ENCODE measurements at regions not wholly inside any gene's neighbourhood (a gene's known extent, or its start where the extent isn't known, plus 50 kb on each side); places are given as distances from the start of the nearest gene placed in this dataset.
A peak's percentile ranks its signal among the peaks of the same experiment; 100 is the strongest.
"Not testable (repeated sequence)": the region's sequence is repeated elsewhere in the genome, so short reads cannot be mapped to it uniquely, and the experiment has no call there.

DNA sequence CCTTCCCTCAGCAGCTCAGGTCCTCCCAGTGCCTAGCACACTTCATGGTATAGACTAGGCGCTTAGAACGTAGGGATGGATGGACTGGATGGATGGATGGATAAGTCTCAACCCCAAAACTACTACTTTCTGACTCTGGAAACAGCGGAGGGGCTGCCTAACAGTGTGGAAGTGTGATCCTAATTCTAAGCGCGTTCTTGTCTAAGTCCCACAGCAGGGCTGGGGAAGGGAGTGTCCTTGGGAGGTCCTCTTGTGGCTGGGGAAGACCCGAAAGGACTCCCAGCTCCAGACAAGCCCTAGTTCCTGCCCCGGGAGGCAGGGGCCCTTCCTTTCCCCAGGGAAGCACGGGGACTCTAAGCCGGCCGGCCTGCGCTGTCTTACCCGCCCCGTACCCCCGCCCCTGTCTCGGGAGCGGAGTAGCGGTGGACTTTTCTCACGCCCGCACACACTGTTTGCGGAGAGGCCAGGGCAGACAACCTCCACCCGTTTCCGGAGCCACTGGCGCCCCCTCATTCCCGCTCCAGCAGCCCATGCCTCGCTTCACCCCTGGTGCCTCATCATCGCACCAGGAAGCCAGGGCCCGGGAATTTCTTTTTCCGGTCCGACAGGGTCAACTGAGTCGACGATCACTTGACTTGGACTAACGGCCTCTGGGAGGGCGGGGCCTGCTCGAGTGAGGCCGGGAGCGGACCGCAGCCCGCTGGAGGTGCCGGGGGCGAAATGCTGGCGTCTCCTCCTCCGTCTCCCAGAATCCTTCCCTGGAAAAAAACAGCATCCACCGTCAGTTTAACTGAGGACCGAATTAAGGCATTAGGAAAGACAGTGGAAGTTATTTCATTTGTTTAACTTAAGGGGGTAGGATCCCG is 133.3 kb downstream of the TBC1D2B start:
- Histone ChIP-seq H3K4me3 (peak overlapping the region; percentile 28 to 64 (median 50)), H3K27me3 (no peaks in the 10 kb centered on the region), H3K4me1 (peaks cover 0 to 16% (median 0%) of the 10 kb centered on the region in 3 donors), H3K27ac (peak overlapping the region; percentile 67 to 83 (median 77)), H3K9me3 (no peaks in the 10 kb centered on the region), H3K36me3 (no peaks in the 10 kb centered on the region)
- WGBS, 2 donors: 5 to 23% methylated on average over 3 to 17 of the region's 45 CpGs
- DNase-seq: peak; percentile 11
- no peak for TF ChIP-seq POLR2A (IDR thresholded peaks at IDR 0.05)
- TF ChIP-seq, protein P1, sequence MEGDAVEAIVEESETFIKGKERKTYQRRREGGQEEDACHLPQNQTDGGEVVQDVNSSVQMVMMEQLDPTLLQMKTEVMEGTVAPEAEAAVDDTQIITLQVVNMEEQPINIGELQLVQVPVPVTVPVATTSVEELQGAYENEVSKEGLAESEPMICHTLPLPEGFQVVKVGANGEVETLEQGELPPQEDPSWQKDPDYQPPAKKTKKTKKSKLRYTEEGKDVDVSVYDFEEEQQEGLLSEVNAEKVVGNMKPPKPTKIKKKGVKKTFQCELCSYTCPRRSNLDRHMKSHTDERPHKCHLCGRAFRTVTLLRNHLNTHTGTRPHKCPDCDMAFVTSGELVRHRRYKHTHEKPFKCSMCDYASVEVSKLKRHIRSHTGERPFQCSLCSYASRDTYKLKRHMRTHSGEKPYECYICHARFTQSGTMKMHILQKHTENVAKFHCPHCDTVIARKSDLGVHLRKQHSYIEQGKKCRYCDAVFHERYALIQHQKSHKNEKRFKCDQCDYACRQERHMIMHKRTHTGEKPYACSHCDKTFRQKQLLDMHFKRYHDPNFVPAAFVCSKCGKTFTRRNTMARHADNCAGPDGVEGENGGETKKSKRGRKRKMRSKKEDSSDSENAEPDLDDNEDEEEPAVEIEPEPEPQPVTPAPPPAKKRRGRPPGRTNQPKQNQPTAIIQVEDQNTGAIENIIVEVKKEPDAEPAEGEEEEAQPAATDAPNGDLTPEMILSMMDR (IDR thresholded peaks at IDR 0.05): no peak
- intact Hi-C loops (cut with DNase I): no loop called here

DNA sequence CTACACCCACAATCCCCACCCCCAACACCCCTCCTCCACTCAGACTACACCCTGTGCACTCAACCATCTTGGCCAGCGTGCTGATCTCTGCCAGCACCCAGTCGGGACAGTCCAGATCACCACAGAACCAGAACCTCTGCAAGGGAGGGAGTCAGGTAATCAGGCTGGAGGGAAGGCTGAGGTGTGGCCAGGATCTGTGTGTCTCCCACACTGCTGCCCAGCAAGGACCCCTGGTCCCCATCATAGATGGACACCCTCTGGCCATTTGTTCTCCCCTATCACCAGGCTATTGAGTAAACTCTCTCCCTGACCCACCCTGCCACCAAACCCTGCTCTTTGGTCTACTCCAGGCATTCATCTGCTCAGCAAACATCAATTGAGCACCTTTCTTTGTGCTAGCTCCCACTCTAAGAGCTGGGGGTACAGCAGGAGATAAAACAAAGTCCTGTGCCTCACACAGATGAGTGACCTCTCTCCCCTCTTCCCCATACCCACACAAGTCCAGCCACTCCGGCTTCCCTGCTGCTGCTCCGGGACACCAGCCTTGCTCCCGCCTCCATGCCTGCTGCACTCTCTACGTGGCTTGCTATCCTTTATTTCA is 134.8 kb downstream of the TBC1D2B start:
- peaks cover 0 to 16% (median 0%) of the 10 kb centered on the region in 3 donors for H3K4me1 ChIP-seq
- TF ChIP-seq, protein P1 (IDR thresholded peaks at IDR 0.05): no peak
- no peaks in the 10 kb centered on the region for H3K27me3 ChIP-seq
- H3K27ac ChIP-seq: no peak overlapping the region
- no peak for DNase-seq
- WGBS, 2 donors: 74 to 88% methylated on average over 6 of the region's 6 CpGs
- no peaks in the 10 kb centered on the region for H3K36me3 ChIP-seq
- H3K4me3 ChIP-seq: no peak overlapping the region
- intact Hi-C loops (cut with DNase I): no loop called here
- H3K9me3 ChIP-seq: no peaks in the 10 kb centered on the region

DNA sequence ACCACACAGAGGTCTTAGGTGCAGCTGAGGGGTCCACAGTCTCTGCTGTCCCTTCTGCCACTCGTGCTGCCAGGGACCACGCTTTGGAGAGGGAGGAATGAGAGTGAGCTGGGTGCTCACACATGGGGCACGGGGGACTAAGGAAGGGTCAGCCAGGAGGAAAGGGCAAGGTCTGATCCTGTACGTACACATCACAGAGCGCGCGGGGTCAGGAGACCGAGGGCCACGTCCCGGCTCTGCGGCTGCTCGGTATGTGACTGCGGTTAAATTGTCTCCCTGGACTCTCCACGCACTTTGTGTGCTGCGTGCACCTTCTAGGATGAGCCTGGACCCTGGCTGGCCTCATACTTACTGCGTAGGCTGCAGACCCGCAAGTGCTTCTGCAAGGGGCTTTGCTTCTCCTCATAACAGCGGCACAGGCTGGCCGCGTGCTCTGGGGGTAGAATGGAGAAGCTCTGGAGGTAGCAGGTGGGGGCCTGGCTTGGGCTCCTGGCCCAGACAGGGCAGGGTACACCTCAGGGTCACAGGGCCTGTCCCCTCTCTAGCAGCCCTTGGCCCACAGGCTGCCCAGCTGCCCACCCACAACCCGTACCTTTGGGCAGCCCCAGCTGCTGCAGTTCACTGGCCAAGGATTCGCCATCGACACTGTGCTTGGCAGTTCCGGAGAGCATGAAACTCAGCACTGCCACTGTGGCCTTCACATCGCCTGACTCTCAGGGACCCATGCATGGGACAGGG is 136.3 kb downstream of the TBC1D2B start:
- peaks cover 0 to 16% (median 0%) of the 10 kb centered on the region in 3 donors for H3K4me1 ChIP-seq
- H3K27me3 ChIP-seq; H3K9me3 ChIP-seq; intact Hi-C loops (cut with DNase I); H3K4me3 ChIP-seq; H3K36me3 ChIP-seq; DNase-seq; H3K27ac ChIP-seq: not testable (repeated sequence)
- 90% methylated on average over 5 of the region's 25 CpGs; no CpG with 5 or more reads in 1 of the 2 donors for WGBS, 2 donors

DNA sequence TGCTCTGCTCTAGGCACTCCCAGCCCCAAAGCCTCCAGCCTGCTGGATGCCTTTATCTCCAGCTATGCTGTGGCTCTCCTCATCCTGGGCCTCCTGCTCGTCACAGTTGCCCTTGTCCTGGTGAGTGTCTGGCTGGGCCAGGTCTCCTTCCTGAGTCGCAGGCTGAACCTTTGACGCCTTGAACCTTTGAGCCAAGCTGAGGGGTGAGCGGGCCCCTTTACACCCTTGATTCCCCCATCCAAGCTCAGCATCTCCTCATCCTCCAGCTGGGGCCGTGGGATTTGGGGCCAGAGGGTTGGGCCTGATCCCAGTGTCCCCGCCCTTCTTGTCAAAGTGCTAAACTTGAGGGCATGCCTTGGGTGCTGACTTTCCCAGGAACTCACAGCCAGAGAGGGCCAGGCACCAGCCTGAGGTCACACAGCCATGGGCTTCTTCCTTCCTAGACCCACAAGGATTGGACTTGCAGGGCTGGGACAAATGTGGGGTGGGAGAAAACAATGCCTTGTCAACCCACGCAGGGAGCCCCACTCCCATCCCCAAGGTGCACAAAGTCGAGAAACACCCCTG is 137.0 kb downstream of the TBC1D2B start:
- H3K27ac ChIP-seq: no peak overlapping the region
- TF ChIP-seq, protein P1 (IDR thresholded peaks at IDR 0.05): no peak
- TF ChIP-seq POLR2A (IDR thresholded peaks at IDR 0.05): no peak
- H3K9me3 ChIP-seq: no peaks in the 10 kb centered on the region
- 87% methylated on average over 6 of the region's 8 CpGs; no CpG with 5 or more reads in 1 of the 2 donors for WGBS, 2 donors
- no peak for DNase-seq
- H3K36me3 ChIP-seq: no peaks in the 10 kb centered on the region
- intact Hi-C loops (cut with DNase I): no loop called here
- H3K4me1 ChIP-seq: peaks cover 0 to 16% (median 0%) of the 10 kb centered on the region in 3 donors
- H3K4me3 ChIP-seq: no peak overlapping the region
- no peaks in the 10 kb centered on the region for H3K27me3 ChIP-seq

DNA sequence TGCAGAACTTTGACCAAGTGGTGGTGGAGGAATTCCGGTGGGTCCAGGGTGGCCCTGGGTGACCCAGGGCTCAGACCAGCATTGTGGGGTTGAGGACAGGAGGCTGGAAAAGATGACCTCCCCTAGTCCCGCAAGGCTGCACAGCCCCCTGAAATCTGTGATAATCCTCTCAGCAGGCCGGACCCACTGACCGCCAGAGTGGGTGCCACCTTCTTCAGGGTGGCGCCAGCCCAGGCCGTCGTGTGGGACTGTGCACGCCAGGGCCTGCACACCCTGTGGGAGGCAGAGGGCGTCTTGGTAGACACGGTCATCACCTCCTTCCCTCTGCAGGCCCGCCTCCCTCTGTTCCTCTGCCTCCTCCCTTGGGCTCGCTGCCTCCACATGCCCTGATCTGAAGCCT is 137.7 kb downstream of the TBC1D2B start:
- intact Hi-C loops (cut with DNase I): no loop called here
- WGBS, 2 donors: 67 to 71% methylated on average over 5 to 7 of the region's 12 CpGs
- Histone ChIP-seq H3K36me3 (no peaks in the 10 kb centered on the region), H3K27ac (no peak overlapping the region), H3K9me3 (no peaks in the 10 kb centered on the region), H3K27me3 (no peaks in the 10 kb centered on the region), H3K4me3 (no peak overlapping the region), H3K4me1 (peaks cover 0 to 12% (median 0%) of the 10 kb centered on the region in 3 donors)
- no peak for DNase-seq
- TF ChIP-seq POLR2A (IDR thresholded peaks at IDR 0.05): no peak
- TF ChIP-seq, protein P1 (IDR thresholded peaks at IDR 0.05): no peak

DNA sequence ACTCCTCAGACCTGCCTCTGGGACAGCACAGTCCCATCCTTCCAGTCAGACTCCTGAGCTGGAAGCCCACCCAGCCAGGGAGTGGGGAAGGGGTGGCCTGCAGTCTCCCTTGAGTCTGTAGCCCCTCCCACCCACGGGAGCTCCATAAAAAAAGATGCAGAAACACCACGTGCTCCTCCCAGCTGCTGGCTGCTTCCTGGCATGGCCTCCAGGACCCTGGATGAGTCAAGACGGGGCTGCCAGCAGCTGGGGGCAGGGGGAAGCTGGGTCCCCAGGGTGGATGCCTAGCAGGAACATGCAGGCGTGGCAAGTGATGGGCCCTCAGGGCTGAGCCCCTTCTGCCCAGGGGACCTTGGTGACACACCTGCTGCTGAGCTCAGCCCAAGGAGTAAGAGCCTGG is 138.5 kb downstream of the TBC1D2B start:
- WGBS, 2 donors: no CpG with 5 or more reads among the region's 4 CpGs
- H3K27ac ChIP-seq; DNase-seq; H3K4me1 ChIP-seq; H3K4me3 ChIP-seq; H3K9me3 ChIP-seq; H3K27me3 ChIP-seq; intact Hi-C loops (cut with DNase I); H3K36me3 ChIP-seq: not testable (repeated sequence)

DNA sequence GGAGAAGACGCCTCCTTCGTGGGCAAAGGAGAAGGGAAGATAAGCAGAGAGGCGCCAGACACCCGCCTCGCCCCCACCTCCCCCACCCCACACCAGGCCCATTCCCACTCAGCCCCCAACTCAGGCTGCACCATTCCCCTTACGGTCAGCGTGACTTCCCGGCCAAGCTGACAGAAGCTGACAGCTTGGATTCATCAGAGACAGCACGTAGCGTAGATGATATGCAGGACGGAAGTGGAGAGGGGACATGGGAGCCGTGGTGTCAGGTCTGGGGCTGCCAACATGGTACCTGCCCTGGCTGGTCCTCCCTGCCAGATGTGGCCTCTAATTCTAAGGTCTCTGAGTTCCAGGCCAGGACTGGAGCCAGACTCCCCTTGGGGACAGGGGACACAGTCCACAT is 139.0 kb downstream of the TBC1D2B start:
- H3K4me3 ChIP-seq; H3K9me3 ChIP-seq; H3K36me3 ChIP-seq; H3K27ac ChIP-seq; DNase-seq; intact Hi-C loops (cut with DNase I); H3K4me1 ChIP-seq; H3K27me3 ChIP-seq: not testable (repeated sequence)
- 80% methylated on average over 6 of the region's 12 CpGs; no CpG with 5 or more reads in 1 of the 2 donors for WGBS, 2 donors

DNA sequence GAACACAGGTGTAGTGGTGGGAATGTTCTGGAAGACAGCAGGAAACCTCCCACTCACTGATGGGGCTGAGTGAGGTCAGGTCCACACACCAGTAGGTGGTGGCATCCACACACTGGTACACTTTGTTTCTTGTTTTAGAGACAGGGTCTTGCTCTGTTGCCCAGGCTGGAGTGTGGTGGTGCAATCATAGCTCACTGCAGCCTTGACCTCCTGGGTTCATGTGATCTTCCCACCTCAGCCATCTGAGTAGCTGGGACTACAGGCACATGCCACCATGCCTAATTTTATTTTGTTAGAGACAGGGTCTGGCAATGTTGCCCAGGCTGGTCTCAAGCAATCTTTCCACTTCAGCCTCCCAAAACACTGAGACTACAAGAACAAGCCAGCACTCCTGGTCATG is 140.9 kb downstream of the TBC1D2B start:
- H3K27ac ChIP-seq; intact Hi-C loops (cut with DNase I); H3K4me3 ChIP-seq; H3K36me3 ChIP-seq; H3K4me1 ChIP-seq; H3K27me3 ChIP-seq; H3K9me3 ChIP-seq; DNase-seq: not testable (repeated sequence)

Measured in esophagus squamous epithelium (tissue), 5 donors.